SKM-1 (cell line): ENCODE measurements at regions not wholly inside any gene's neighbourhood (a gene's known extent, or its start where the extent isn't known, plus 50 kb on each side); places are given as distances from the start of the nearest gene placed in this dataset.
"Not testable (repeated sequence)": the region's sequence is repeated elsewhere in the genome, so short reads cannot be mapped to it uniquely, and the experiment has no call there.

Experiments
- DNase-seq: peaks from one replicate; lab custom pipeline; 2025; ENCODE audit not compliant: unreplicated experiment; lab: John Stamatoyannopoulos, UW

DNA sequence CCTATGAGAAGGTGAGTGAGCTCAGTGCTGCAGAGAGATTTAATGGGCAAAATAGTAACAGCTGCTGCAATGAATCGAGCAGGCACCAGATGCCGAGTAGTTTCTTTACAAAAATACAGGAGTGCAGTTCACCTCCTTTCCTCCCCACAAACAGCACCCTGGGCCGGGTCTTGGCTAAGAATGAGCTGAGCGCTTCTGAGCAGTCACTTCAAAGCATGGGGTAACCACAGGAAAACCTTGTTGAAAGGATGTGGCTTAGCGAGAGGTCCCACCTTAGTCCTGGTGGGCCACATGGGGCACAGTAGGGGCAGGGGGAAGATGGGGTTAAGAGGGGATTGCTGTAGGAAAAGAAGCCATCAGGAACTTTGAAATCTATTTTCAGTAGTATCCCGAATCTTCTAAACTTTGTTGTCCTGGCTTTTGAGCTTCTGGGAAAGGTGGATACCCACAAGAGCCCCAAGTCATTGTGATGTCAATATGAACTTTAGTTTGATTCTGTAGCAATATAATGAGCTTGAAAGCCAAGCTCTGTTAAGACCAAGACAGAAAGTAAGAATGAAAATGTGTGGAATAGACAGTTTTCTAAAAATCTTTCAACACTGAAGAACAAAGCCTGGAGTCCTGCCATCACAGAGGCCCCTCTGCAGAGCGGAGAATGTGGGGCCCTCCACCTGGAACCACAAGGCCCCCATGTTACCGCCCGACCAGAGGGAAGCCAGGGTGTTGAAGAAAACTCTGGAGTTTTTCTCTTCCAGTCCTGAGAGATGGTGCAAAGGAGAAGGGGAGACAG is 101.0 kb upstream of the ZNF236 start:
- DNase-seq, result no peak

DNA sequence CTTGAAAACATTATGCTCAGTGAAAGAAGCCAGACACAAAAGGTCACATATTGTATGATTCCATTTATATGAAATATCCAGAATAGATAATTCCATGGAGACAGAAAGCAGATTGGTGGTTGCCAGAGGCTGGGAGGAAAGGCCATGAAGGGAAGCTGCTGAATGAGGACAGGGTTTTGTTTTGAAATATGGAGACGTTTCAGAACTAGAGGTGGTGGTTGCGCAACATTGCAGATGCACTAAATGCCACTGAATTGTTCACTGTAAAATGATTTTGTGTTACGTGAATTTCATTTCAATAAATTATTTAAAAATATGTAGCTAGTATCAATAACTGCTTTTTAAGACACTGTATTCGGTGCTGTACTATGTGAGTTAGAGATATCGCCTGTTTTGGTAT is 101.7 kb upstream of the ZNF236 start:
- DNase-seq, result peak; percentile 16

DNA sequence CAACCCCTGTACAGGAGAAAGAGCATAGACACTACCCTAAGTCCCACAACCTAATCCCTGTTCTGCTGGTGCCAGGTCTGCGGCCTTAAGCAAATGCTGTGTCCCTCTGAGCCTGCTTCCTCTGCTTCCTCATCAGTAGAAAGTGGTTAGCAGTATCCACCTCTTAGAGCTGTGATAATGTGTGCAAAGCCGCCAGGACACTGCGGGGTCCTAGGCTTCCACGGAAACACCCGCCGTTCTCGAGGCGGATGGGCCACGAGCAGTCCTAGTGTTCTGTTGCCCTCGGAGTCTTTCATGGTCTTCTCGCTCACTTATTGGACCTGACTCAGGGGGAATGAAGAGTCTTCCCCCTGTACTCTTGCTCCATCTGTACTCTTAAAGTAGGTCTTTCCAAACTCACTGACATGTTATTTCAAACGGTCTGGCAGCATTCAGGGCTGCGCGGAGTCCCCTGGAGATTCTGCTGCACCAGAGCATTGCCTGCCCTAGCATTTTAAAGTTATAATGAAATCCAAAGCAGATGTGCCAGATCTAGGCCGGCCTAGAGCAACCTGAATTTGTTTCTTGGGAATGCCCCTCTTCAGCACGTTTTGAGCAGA is 107.2 kb upstream of the ZNF236 start:
- DNase-seq, result no peak

DNA sequence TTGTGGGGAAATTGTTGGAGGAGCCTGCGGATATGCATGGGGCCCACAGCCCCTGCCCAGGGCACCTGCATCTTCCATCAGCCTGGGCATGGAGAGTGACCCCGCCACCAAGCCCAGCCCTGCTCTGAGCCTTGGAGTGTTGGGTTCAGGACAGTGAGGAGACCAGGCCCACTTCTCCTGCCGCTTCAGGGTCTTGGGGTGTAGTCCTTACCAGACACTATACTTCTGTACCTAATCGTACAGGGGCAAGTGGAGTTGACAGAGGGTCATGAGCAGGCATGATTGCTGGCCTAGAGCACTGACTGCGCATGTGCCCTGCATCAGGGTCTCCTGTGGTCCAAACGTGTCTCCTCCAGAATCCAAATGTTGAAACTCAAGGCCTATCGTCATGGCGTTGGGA is 108.9 kb upstream of the ZNF236 start:
- no peak for DNase-seq

DNA sequence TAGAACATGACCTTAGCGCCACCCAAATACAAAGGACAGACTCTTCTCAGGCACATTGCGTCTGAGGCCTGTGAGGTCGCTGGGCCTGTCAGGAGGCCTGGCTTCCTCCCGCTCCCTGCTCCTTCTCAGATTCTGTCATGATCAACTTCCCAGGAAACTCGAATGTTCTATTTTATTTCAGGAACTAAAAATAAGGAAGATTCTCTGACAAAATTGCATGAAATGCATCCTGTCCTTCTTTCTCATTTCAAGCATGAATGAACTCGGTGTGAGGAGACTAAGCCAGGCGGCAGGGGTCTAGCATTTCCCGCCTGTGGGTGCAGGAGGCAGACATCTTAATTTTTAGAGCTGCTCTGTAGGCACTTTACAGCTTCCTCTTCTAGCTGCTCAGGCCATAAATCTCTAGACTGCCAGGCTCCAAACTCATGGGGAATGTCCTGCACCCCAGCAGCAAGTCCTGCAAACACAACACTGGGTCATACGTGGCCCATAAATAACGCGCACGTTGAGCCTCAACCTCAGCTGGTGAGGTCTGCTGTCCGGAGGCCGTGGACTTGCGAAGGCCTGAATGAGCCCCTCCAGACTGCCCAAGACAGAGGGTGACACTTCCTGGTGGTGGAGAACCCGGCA is 109.7 kb upstream of the ZNF236 start:
- no peak for DNase-seq

DNA sequence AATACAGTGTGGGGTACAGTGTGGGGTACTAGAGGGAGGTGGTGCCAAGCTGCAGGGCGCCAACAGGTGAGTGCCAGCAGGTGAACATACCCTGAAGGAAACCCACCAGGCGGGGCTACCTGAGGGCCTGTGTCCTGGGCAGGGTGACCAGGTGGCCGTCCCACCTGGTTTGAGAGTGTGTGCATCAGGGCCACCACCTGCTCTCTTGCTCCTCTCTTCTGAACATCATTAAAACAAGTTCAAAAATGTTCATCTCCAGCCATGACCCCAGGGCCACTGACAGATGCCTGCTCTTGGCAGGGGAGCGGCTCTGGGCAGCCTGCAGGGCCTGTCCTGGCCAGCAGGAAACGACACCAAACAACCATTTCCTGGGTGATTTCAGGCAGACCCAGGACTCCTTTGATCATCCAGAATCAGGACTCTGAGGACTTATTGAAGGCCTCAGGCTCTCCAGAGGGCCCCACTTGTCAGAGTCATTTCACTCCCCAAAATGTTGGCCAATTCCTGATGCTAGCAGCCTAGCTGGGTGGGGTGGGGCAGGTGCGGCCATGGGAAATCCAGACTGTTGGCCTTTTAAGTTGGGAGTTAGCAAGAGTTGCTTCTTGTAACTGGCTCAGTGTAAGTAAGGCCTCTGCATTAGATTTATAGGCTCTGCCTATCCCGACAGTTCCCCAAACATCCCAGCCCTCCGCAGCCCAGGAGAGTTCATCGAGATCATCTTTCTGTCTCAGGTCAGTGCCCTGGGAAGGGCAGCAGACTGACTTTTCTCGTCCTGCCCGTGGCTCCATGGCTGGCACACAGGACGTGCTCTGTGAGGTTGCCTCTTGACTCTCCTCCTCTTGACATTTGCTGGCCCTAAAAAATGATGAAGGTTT is 111.5 kb upstream of the ZNF236 start:
- DNase-seq, result no peak

DNA sequence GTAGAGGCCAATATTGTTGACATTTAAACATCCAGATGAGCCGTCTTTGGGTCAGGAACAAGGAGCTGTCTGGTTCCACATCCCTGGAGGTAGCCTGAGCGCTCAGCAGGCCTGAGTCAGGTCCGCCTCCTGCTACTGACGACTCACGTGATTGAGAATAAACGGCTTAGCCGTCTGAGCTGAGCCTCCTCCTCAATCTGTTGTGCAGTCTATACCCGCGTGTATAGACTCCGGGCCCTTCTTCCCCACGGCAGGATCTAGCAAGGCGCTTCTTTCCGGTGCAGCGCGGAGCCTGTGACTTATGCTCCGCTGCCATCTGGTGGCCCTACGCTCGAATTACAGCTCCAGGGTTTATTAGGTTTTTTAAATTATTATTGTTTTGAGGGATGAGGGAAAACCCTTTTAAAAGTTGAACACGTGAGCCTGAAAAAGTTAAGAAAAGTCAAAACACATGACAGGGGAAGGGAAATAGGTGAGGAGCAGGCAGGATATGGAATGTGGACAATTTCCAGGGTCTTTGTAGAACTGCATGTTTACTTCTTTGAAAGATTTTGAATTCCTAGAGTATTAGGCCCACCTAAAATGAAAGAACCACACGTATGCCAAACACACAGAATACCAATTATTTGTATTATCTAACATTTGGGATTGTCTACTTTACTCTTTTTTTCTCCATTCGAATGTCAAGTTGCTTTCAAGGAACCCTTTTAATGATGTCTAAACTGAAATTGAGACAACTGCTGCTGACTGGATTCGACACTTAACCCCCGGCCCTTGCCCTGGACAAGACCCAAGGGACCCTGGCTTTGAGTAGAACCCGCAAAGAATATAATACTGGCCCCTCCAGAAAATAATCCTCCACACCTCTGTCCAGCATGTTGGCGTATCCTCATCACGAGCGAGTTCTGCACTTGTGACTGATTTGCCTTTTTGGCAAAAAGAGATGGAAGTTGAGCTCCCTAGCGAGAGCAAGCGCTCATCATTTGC is 112.4 kb upstream of the ZNF236 start:
- DNase-seq, result peak; percentile 36

DNA sequence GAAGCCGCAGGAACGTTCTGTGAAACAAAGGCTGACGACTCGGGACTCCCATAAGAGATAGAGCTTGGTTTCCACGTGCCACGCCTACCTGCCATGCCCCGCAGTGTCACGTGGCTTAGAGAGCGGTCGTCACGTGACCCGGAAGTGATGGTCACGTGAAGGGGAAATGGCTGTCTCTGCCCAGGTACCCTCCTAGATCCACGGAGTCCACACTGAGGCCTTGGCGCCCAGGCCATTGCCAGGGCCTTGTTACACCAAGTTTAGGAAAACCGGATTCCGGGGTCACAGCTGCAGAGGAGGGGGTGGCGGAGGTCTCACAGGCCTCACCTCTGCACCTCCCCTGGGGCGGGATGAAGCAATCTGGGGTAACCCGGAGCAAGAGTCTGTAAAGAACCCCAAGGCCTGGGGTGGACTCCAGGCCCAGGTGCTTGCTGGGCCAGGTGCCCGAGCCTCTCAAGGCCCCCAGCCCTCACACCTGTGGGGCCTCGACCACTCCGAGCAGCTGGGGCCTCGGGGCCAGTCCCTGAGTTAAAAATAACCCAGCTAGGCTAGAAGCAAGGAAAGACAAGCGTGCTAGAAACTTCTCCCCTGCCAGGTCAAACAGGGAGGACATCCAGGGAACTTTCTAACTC is 113.5 kb upstream of the ZNF236 start:
- no peak for DNase-seq

DNA sequence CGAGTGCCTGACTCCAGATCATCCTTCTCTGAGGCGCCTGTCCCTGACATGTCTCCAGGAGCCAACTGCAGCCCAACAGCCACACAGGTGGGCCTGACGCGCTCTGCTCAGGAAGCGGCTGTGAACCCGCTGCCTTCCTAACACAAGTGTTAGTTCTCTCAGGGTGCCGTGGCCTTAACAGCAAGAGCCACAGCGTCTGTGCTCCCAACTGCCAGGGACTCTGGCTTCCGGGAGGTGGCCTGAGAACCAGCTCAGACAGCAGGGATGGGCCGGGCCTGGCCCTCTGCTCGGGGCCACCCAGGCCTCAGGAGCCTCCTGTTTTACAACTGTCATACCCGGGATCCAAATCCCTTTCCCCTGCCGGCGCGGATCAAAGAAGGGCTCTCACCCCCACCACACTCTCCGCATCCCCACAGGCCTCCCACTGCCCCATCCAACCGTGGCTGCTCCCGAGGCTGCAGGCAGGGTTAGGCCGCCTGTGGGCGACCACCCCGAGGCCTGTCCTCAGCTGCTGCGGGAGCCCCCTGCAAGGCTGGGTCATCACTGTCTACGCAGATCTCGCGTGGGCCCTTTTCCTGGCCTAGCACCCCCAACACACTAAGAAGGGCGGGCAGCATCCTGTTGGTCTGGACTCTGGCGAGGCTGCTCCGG is 114.2 kb upstream of the ZNF236 start:
- no peak for DNase-seq

DNA sequence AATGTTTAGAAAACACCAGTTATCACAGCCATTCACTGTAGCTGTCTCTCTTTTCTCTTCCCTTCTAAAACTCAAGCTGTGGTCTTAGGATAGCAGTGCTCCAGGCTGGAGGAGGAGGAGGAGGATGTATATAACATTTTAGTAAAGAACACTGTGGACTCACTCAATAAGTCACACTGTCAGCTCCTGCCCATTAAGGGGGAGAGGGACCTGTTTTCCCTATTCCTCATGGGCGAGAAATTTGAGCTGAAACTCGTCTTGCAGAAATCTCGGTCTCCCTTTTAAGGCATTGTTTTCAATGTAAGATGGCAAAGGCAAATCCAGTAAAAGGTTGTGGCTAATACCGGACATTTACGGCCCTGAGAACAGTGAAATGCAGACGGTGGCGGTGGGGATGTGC is 114.8 kb upstream of the ZNF236 start:
- DNase-seq, result no peak

DNA sequence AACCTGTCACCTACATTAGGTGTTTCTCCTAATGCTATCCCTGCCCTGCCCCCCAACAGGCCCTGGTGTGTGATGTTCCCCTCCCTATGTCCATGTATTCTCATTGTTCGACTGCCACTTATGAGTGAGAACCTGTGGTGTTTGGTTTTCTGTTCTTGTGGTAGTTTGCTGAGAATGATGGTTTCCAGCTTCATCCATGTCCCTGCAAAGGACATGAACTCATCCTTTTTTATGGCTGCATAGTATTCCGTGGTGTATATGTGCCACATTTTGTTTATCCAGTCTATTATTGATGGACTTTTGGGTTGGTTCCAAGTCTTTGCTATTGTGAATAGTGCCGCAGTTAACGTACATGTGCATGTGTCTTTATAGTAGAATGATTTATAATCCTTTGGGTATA is 117.8 kb upstream of the ZNF236 start:
- DNase-seq, result not testable (repeated sequence)

DNA sequence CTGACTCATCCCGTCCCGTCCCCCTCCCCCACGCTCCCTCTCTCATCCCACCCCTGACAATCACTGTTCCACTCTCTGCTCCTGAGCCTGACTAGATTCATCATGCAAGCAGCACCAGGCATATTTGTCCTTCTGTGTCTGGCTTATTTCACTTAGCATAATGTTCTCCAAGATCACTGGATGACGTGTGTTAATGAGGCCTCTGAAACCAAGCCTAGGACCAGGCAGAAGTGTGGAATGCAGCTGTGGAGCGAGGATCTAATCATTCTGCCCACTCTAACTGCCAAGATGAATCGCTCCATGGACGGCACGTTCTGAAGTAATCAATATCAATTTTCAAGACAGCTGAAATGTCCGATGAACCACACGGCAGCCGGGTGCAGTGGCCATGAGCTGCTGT is 122.4 kb upstream of the ZNF236 start:
- DNase-seq, result no peak

DNA sequence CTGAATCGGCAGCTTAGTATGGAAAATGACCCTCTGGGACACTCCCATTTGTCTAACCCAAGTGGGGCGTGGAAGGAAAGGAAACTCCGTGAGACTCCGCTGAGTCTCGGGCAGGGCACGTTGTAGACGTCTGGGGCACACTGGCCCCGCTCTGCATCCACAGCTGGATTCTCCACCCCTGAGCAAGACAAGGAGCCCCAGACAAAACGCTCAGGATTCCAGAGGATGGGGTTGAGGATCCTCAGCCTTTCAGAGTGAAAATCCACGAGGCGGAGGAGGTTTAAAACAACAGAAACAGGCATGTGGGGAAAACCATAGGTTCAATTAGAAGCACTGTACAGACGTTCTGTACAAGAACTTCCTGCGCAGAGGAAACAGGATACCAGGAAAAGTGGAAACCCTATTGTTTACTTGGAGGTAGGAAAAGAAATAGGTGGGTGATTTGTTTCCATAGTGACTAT is 124.9 kb upstream of the ZNF236 start:
- no peak for DNase-seq

DNA sequence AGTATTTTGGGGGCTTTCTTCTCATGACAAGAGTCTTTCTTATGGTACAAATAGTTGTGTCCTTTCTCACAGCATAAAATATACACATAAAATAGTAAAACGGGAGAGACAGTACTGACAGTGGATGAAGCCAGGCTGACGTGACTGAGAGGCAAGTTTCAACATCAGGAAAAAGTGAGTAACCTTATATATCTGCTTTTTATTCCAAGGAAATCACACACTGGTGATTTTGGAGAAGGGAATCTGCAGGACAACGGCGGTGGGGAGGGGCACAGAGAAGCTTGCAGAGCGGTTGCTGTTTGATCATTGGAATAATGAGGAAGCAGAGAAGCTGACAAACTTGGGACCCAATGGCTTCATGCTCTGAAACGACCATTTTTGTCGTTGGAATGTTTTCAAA is 130.6 kb upstream of the ZNF236 start:
- DNase-seq, result no peak

DNA sequence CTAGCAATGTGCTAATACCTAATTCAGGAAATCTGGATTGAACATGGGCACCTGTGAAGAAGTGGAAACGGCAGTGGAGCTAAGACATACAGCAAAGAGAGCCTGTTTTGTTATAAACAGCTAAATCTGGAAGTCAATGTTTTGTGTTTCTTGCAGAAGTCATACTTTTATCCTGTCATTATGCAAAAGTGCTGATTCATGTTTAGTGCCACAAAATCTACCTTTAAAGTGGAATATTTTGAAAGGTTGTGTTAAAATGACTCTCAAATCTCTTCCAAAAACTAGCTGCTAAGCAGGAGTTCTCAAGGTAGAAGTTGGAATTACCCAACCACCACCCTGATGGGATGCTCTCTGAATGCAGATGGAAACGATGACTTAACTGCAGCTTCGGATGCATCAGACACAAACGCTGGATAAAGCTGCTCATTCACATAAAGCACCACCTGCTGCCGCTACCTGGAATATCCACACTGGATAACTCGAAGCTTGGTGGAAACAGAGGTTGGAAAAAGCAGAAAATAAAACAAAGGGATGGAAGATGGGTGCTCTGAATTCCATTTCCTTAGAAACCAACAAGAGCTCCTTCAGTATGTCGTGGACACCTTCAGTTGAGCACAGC is 132.6 kb upstream of the ZNF236 start:
- no peak for DNase-seq

DNA sequence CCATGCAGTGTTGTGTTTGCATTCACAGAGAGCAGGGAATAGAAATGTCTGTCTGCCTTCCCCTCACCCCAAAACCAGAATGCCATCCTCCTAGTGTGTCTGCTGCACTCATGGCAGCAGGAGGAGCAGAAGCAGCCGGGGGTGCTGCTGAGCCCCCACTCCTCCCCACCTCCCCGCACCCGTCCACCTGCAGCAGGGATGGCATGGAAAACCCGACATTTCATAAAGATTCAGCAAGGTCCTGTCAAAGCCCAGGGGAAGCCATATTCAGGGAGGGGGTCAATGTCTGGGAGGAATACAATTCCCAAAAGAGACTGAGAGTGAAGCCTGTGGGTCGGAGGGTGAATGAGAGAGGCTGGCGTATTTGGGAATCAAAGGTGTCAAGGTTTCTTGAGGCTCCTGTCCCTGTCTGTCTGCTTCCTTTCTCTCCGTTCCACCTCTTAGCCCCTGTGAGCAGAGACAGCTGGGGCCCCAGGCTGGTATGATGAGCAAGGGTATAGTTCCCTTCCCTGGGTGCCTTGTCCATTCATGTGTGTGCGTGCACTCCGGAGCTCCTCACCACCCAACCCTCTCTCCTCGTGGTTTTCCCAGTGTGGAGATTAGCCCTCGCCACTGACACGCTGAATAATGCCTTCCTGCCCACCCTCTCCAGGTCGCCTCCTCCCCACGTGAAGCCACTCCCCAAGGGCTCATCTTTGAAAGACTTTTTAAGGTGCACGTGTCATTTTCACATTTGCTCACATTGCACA is 133.5 kb upstream of the ZNF236 start:
- no peak for DNase-seq

DNA sequence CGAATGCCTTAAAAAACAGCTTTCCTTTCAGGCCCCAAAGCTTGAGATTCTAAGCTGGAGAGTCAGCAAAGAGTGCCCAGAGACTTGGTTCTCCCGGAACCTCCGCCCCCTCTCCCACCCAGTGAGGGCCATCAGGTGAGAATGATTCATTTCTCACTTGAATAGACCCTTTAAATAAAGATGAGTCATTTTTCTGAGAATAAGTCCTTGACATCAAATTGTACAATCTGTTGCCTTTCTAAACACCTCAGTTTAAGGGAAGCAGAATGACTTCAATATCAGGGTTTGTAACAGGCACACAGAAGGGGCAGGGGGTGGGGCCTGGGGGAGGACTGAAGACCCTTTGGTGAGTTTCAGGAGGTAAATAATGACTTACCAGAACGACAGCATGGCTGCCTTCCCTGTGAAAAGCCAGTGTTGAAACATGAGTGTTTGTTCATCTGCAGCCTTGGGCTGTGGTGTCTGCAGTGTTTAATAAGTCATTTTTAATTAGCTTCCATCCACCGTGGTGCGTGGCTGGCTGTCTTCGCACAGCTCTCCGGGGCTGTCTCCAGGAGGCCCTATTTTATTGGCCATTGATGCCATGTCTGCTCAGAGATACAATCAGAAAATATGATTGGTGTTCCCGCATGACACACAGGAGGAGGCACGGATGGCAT is 134.9 kb upstream of the ZNF236 start:
- DNase-seq, result no peak
